DMS153 (cell line): ENCODE measurements at regions not wholly inside any gene's neighbourhood (a gene's known extent, or its start where the extent isn't known, plus 50 kb on each side); places are given as distances from the start of the nearest gene placed in this dataset.
"Not testable (repeated sequence)": the region's sequence is repeated elsewhere in the genome, so short reads cannot be mapped to it uniquely, and the experiment has no call there.

Experiments used
- DNase-seq: peaks from one replicate; lab custom pipeline; 2025; lab: John Stamatoyannopoulos, UW

DNA sequence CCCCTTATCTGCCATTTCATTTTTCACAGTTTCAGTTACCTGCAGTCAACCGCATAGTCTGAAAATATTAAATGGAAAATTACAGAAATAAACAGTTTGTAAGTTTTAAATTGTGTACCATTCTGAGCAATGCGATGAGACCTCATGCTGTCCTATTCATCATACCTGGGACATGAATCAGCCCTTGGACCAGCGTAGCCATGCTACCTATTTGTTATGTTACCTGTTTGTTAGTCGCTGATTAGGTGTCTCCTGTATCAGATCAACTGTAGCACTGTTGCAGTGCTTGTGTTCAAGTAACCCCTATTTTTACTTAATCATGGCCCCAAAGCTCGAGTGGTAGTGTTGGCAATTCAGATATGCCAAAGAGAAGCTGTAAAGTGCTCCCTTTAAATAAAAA, 492.2 kb upstream of the AADAT start:
- DNase-seq: no peak

GRCh38 chr4:170581322-170581721, 491.6 kb upstream of the AADAT start:
- no peak for DNase-seq

DNA sequence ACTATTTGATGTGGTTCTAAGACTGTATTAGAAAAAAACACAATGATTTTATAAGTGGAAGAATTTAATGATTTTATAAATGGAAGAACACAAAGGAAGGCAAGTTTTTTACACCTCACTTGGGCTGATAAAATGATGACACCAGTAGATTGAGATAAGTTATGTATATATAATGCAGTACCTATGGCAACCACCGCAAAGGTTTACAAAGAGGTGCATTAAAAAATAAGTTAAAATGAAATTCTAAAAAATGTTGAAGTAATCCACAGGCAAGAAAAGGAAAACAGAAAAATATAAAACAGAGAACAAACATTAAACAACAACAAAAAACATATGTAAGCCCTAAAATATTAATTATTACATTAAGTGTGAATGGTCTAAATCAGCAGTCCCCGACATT, 490.9 kb upstream of the AADAT start:
- DNase-seq: no peak

GRCh38 chr4:170538821-170539473, 449.2 kb upstream of the AADAT start:
- no peak for DNase-seq

GRCh38 chr4:170529748-170530722, 440.3 kb upstream of the AADAT start:
- no peak for DNase-seq

GRCh38 chr4:170526471-170526870, 436.7 kb upstream of the AADAT start:
- no peak for DNase-seq

DNA sequence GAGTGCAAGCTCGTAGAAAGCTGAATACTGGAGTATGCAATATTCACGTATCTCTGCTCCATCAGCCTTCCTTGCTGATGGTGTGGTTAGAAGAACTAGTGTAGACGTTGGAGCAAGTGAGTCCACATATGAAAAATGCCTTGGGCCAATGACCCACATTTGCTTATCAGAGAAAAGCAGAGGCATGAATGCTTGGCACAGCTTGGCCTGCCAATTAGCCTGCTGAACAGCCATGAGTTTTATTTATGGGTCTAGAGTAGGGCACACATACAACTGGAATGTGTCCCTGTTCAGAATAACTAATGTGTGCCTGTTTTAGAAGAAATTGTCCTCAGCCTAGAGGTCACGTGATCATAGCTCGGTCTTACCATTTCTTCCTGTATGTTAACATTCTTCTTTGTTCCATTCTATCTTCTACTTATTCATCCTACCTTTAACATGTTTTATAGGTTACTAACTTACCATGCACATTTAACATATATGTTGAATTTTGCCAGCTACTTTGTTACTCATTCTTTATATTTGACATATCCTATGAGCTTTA, 432.7 kb upstream of the AADAT start:
- DNase-seq: no peak

DNA sequence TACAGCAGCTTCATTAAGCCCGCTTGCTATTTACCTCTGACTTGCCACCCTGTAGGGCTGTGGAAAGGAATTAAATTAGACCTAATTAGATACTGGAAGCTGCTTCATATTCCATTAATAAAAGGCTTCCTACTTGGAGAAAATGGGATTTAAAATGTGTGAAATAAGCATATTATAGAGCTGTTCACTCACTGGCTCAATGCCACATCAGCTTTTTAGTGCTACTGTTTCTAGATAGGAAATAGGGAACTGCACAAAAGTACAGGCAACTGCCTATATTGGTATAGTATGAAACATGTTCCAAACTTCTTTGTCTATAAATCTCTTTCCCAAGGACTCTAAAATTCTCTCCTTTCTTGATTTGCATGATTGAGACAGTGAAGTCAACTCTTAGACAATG, 407.9 kb upstream of the AADAT start:
- no peak for DNase-seq

- DNase-seq: no peak
These were observed 407.4 kb upstream of the AADAT start for GRCh38 chr4:170497112-170497511.

- no peak for DNase-seq
These were observed 402.2 kb upstream of the AADAT start for GRCh38 chr4:170491981-170492380.

DNA sequence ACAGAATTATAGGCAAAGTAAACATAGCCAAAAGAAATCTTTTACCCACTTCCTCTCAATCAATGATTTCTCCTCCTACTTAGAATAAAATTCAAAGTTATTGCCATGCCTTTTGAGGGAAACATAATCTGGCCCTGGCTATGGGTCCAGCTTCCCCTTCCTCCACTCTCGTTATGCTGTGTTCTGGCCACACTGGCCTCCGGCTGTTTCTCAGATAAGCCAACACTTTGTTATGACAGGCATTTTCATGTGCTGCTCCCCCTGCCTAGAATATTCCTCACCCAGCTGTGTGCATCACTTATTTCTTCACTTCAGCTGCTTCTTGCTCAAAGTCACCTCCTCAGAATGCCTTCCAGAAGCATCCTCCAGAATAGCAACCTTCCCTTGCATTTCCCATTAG, 386.6 kb upstream of the AADAT start:
- DNase-seq: no peak

GRCh38 chr4:170465429-170465828, 375.7 kb upstream of the AADAT start:
- no peak for DNase-seq

DNA sequence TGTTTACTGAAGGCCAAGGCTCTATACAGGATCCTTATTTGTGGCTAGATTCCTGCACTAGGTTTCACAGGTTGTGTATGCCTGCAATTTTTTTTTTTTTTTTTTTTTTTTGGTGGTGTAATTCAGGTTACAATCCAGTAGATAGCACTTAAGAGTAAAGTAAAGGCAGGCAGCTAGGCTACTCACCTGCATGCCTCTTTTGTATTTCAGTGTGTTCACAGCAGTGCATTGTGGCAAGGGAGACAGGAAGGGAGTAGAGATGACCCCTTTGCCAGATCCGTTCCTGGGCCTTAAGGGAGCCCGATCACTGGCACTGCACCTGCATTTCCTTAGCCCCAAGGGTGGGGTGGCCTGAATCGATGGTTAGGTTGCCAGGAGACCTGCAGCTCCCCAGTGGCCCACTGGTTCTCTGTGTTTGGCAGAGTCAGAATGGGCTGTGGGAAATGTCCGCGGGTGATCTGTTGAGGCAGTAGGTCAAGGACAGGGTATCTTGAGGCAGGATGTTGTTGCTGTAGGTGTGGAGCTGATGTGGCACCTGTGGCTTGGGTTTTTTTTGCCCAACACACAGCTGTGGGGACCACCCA, 374.9 kb upstream of the AADAT start:
- no peak for DNase-seq

- no peak for DNase-seq
These were observed 357.0 kb upstream of the AADAT start for GRCh38 chr4:170446782-170447181.

DNA sequence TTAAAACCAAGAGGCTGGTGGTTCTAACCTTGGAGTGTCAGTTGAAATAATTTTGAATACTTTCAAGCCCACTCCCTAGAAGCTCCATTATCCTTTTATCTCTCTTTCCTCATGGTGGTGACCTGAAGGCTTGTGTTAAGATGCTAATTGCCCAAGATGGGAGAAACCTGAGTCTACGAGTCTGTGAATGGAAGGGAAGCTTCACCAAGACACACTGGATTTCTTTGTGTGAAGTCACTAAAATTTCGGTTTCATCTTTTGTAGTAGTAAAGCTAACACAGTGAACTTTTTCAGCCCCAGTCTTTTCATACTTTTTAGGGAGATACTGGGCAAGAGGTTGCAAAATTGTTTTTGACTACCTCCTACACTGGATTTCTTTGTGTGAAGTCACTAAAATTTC, 351.4 kb upstream of the AADAT start:
- DNase-seq: not testable (repeated sequence)

- no peak for DNase-seq
These were observed 339.2 kb upstream of the AADAT start for GRCh38 chr4:170428929-170429328.

GRCh38 chr4:170425521-170426143, 335.9 kb upstream of the AADAT start:
- no peak for DNase-seq

DNA sequence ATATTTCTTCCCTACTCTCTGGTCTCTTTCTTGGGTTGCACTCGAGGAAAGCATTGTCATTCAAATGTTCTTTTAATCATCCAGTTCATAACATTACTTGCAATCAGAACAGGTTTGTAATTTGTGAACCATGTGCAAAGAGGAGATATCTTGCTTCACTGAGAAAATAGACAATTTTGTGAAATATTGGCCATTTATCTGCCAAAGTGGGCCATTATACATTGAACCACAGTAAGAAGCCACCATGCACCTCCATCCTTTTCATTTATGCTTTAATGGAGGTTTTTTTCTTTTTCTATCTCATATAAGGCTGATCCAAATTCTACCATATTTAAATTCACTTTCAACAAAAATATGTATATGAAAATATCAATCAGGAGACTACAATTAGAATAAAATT, 335.3 kb upstream of the AADAT start:
- no peak for DNase-seq

DNA sequence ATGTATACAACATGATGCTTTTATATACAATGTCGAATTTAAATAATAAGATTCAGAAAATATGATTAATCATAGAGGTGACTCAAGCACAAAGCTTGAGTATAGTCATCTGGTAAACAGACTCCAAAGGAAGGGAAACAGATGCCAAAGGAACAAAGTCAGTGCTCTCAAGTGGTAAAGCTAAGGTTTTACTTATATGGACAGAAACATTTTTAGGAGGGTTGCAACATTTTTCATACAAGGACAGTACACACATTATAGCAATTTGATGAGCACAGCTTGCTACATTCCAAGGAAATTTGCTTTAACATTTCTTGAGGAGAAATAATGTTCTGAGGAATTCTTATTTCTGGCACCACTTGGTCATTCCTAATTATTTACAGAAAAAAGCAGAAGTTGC, 333.4 kb upstream of the AADAT start:
- DNase-seq: no peak

- no peak for DNase-seq
These were observed 330.5 kb upstream of the AADAT start for GRCh38 chr4:170420255-170420693.

DNA sequence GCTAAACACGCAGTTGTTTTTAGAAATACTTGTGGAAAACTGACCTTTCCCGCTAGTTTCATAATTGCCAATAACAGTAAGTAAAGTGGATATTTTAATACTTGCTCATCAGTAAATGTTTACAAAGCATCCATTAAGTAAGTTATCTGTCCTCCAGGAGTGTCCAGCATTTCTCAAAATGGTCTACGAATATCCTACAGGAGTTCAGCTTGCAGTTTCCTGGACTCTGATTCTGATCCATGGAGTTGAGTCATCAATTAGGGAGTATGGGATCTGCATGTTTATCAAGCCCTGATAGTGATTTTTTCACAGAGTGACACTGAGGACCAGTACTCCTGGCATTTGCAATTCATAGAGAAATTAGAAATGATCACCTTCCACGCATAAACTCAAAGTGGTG, 325.2 kb upstream of the AADAT start:
- DNase-seq: no peak

- no peak for DNase-seq
These were observed 324.6 kb upstream of the AADAT start for GRCh38 chr4:170414360-170414759.
